ENCODE measurements at regions not wholly inside any gene's neighbourhood (a gene's known extent, or its start where the extent isn't known, plus 50 kb on each side); places are given as distances from the start of the nearest gene placed in this dataset.
"Not testable (repeated sequence)": the region's sequence is repeated elsewhere in the genome, so short reads cannot be mapped to it uniquely, and the experiment has no call there.

DNA sequence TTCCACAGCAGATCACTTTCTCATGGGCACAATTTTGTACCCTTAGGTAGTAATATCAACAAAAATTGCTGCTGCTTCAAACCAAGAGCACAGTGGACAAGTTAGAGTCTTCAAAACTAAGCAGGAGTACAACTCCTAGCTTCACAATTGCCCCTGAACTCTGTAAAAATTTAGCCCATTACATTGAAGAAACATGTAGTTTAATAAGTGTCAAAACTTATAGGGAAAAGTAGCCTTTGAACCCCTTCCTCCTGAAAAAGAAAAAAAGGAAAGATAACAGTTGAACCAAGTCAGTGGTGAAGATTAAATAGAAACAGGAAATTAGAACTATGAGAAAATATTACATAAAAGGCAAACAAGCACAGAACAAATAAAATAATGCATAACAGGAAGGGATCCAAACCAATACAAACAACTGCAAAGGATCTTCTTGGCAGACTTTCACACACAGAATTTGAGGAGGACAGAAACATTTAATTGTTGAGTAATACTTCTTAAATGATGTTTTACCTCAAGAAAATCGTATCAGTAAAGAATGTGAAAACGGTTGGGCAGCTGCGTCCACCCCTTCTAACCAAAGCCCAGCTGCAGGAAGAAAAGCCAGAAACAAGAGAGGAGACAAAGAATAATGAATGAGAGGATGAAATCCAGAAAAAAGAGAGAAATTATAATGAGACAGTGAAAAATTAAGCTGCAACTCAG, 636.0 kb downstream of the NR2F1-AS1 start:
- DNase-seq, result no peak

DNA sequence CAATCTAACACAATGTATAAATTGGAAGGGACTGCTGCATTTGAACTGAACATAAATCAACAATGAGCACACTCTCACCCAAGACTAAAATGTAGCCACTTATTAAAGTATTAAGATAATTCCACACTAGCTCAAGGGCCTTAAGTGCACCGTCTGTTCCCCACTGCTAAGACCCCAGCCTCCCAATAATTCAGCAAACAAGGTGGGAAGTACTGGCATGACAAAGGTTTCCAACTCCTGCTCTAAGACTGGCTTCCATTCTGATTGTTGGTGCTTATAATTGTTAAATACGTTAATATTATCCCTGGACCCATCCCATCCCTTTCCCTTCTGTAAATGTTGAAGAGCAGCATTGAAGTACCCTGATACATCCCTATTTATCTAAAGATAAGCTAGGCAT, 636.7 kb downstream of the NR2F1-AS1 start:
- no peak for DNase-seq

DNA sequence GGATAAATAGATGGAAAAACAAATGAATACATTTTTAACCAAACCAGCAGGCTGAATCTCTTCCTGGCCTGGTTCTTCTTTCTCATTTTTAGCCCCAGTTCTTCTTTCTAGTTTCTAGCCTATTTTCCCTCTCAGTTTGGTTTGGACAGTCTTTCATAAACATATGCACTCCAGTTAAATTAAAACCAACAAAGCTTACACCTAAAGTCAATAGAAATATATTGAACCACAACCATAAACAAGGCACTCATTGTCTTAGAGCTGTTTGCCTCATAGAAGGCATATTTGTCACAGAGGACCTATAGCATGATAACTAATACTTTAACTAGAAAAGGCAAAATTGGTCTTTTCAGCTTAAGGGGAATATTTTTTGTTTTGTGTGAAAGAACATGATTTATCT, 638.3 kb downstream of the NR2F1-AS1 start:
- DNase-seq, result no peak

DNA sequence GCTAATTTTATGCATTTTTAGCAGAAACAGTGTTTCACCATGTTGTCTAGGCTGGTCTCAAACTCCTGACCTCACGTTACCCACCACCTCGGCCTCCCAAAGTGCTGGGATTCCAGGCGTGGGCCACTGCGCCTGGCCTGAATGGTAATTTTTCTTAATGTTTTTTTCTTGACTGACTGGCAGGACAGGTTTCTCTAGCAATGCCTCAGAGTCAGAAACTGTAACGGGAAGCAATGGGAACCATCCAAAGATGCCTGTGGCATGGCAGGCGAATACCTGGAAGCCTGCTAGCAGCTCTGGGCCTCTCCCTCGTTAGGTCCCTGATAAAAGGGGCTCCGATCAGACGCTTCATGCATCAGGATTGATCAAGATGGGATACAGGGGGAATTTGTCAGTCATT, 639.2 kb downstream of the NR2F1-AS1 start:
- DNase-seq, result no peak

DNA sequence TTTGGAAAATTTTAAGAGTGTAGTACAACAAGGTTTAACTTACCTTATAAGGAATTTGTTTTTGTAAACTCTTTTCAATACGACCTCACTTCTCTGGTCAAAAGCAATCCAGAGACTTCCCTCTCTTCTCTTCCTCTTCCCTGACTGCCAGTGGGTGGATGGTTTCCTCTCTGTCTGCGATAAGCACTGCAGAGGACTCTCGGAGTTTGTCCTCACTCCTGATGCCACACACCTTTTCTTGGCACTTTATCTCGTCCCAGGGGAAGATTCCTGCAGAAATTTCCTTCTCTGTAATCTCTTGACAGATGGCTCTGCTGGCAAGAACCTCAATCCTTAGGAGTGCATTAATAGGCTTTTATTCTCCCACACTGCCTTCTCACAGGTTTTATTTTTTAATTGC, 641.6 kb downstream of the NR2F1-AS1 start:
- peak in 1 of 56 donors; percentile 0 for DNase-seq

DNA sequence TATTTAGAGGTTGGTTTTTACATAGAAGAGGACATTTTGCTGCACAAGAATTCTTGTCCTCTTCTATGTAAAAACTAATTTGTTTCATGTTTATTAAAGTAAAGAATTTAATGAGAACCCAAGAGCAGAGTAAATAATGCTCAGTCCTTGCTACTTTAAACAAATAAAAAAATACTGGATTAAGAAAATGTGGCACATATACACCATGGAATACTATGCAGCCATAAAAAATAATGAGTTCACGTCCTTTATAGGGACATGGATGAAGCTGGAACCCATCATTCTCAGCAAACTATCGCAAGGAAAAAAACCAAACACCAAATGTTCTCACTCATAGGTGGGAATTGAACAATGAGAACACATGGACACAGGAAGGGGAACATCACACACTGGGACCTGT, 643.6 kb downstream of the NR2F1-AS1 start:
- DNase-seq, result not testable (repeated sequence)

DNA sequence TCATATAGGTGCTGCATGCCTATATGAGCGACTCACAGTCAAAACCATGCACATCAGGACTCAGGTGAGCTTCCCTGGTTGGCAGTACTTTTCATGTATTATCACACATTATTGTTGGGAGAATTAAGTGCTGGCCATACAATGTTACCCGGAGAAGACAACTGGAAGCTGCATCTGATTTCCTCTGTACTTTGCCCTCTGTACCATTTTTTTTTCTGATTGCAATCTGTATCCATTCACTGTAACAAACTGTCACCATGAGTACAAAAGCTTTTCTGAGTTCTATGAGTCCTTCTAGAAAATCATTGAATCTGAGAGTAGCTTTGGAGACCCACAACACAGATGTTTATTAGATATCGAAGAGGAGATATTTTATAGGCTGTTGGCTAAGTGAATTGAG, 651.0 kb downstream of the NR2F1-AS1 start:
- DNase-seq, result no peak

DNA sequence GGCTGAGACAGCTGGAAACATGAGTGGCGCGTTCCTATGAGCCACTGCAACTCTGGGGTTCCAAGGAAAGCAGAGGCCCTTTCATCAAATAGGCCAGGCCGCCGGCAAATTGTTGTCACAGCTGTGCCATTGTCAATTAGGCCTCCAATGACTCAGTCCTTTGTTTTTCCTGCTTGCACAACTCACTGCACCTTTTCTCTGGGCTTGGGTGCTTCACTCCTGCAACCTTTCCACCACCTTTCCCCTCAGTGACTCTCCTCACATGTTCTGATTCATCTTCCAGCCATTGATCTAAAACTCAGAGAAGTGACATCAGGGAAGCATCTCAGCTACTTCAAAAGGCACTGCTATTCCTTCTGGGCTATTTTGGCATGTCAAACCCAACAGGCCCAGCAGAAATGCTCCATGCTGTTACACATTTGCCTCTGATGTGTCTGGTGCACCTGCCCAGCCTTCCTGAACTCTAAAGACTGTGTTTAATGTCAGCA, 653.7 kb downstream of the NR2F1-AS1 start:
- DNase-seq, result peak in 7 of 56 donors; percentile 5 to 33 (median 16)

DNA sequence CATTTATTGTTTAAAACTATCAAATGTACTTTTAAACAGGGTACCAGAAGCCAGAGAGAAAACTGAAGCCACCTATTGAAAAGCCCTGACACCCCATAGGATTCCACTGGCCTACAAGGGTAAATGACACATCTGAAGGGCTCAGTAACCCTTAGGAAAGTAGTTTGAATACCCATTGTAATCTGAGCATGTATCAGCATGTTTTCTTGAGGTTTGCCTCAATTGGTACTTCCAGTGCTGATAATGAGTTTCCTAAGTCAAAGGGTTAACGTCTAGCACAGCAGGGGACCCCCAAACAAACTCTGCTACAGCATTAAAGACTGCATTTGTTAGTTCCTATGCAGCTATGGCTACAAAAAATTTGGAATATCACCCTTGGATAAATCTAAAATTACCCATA, 657.1 kb downstream of the NR2F1-AS1 start:
- no peak for DNase-seq

DNA sequence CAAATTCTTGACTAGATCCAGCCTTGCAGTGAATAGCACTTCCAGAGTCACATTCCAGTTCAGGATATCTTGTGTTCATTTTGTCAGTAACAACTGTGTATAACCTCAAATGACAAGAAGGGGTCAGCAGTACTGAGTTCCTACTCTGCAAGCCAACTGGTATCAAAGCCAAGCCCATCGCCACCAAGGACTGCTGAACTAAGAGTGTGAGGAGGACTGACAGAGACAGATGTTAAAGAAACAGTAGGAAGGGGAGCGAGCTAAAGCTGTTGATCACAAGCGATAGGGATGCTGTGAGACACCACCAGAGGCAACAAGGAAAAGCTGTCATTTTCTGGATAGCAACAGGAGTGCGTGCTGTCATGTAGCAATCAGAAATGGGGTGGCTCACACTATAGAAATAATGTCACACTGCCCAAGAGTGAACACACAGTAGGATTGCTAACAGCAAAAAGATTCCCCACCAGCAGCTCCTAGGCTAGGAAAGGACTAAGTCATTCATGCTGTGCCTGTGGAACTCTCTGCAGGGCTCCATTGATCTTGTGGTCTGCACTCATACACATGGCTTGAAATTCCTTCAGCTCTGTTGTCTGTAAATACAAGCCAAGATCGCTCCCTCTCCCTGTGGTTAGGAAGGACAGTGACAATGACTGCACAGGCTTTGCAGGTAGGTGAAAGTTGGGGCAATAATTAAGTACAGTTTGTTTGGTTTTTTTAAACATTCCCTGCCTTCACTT, 658.6 kb downstream of the NR2F1-AS1 start:
- no peak for DNase-seq

DNA sequence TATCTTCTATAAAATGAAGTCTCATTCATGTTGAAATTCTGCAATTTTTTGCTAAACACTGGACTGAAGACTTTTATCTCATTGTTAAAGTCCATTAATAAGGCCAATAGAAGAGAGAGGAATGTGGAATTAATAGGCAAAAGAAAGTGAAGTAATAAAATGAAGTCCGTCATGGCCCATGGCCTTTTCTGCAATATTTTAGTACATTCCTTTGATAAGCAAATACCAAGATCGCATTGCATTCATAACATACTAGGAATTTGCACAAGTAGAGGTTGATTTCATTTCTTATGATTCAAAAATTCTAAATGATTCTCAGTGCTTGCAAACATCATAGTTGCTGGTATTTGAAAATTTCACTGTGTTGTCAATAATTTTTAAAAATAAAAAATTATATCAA, 664.0 kb downstream of the NR2F1-AS1 start:
- DNase-seq, result no peak

DNA sequence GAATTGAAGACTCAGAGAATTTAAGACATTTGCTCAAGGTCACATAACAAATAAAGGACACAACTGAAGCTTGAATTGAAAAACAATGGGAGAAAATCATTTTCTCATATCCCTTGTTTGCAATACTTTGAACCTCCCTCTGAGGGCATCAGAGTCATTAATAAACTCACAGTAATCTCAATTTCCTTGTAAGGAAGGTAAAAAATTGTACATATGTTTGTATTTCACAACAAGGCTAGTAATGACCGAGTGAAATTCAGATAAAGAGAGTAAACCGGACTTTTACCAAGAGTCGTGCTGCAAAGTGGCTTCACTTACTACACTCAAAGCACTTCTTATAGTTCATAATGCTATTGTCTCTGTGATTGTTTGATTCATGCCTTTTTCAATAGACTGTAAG, 665.0 kb downstream of the NR2F1-AS1 start:
- no peak for DNase-seq

DNA sequence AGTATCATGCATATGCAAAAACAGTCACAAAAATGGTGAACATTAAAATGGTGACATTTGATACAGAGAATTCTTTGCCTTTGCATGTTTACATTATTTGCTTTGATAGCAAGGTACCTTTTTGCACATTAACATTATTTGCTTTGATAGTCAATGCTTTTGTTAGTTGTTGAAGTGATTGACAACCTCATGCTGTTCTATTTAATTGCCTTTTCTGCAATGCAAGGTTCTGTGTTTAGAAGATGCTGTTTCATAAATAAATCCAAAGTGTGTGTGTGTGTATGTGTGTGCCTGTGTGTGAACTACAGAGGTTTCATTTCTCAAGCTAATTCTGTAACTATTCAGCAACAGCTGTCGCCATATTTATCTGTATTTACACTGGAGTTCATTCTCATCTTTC, 668.7 kb downstream of the NR2F1-AS1 start:
- no peak for DNase-seq

DNA sequence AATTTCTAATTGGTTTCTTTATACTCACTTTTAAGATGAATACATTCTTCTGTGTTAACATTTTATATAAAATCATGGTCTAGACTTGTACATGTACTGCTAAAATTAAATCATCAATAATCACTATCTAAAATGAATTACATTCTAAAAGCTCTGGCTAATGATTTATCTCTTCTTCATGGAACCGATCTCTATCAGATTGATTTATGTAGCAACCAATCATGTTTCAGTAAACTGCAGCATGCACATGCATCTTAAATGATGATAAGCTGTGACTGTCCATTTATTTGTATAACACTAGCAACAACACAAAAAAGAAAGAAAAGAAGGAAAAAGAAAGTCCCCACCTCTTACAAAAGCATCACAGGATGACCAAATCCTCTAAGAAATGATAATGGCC, 669.2 kb downstream of the NR2F1-AS1 start:
- no peak for DNase-seq

DNA sequence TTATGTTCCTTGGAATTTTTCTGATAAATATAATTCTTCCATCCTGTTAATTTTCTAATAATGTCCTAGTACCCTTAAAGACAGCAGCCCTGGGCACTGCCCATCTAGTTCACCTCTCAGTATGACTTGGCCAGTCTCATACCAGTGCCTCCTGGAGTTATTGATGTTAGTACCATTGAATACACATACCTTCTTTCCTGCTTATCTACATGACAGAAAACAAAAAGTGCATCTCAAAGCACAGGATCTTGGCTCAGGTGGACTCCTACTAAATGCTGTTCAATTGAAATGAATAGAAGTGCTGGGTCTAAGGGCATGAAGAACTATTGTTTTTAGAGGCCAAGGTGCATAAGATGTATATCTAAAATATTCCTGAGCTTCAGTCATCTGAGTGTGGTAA, 669.7 kb downstream of the NR2F1-AS1 start:
- no peak for DNase-seq

DNA sequence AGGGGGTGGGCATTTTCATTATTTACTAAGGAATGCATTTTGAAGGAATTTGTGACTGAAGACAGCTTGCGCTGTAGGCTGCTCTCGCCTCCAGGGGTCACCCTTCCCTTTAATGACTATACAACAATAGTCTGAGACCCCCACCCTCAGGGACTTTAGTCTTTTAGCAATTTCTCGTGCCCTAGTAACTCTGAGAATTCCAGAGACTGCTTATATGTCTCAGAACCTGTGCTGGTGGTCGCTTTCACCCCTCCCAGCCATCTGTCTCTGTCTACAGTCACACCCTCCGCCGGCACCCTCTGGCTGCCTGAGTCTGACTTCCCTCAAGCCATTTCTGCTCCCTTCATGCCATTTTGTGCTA, 671.4 kb downstream of the NR2F1-AS1 start:
- DNase-seq, result peak in 5 of 56 donors; percentile 0 to 26 (median 10)

DNA sequence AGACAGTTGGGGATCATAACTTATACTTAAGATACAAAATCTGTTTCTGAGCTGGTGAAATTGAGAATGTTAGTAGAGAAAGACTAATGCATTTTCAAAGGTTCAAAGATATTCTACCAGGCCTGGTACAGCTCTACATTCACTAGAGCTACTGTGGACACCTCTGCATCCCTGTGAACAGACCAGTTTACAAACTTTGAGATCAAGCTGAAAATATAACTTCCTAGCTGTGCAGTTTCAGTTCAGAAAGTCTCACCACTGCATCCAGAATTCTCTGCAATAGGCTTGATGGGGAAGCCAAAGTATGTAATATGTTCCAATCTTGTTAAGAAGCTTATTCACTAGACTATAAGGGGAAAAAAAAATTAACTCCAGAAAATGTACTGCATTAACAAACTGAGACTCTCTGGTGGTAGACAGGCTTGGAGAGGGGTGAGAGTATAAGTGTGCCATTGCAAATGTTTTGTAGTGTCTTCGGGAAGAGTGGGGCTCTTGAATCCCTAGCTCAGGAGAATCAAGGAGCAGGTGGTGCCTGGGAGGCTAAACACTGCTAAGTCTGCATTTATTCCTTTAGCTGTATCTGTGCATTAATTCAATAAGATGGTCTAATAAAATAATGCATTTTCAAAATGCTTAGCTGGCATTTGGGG, 671.9 kb downstream of the NR2F1-AS1 start:
- DNase-seq, result no peak

DNA sequence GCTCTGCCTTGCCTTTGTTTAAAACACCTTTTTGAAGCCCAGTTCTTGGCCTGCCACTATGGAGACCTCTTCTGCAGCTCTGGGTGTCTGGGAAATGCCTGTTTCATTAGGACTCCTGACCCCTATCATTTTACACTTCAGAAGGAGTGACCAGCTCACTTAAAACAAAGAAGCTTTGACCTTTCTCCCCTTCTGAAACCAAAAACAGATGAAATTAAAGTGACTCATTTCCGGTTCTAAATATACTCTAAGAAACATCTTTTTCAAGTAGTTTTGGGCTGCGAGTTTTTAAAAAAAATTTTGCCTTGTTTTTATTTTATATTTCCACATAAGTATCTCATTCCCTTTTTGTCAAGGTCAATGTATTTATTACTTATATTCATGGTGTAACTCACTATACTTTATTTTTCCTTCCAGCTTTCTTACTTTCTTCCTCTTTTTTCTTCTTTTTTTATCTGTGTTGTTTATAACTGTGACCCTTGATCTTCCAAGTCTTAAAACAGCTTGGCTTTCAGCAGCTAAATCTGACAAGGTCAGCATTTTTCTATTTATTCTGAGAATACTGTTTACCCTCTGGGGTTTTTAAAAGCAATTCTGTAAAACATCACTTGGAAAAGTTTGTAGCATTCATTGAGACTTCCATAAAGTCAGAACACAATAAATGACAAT, 672.9 kb downstream of the NR2F1-AS1 start:
- no peak for DNase-seq

DNA sequence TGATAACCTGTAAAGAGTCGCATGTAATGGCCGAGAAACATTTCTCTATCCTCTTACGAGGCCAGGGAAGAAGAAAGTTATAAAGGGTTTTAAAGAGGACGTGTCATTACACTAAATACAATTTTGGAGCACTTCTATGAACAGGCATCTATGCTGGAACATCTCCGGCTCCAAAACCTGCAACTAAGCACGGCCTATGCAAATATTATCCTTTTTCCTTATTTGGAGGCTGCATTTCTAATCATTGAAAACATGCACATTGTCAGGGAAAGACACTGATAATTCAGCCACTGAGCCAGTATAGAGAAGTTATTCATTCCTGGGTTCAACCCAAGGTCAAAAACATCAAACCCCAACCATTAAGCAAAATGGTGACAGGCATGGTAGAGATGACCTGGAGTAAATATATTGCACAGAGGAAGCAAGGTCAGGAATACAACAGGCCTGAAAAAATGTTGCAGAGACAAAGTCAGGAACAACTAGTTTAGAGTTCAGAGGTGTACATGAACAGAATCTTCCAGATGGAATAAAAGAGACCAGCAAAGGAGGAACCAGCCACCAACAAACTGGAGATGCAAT, 674.1 kb downstream of the NR2F1-AS1 start:
- no peak for DNase-seq

DNA sequence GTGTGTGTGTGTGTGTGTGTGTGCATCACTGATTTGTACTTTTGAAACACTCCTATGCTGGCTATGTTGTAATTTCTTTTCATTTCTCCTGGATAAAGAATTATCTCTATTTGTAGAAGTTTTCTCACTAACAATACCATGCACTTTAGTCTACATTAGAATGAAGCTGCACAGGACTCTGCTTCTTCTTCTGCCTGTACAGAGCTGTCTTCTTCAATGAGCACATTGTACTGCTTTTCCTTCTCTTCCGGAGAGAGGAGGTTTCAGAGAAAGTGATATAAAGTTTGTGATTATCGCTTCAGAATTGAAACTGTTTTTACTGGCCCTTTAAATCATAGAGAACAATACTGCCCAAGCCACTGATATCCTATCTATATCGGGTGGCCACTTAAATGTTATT, 677.0 kb downstream of the NR2F1-AS1 start:
- no peak for DNase-seq

DNA sequence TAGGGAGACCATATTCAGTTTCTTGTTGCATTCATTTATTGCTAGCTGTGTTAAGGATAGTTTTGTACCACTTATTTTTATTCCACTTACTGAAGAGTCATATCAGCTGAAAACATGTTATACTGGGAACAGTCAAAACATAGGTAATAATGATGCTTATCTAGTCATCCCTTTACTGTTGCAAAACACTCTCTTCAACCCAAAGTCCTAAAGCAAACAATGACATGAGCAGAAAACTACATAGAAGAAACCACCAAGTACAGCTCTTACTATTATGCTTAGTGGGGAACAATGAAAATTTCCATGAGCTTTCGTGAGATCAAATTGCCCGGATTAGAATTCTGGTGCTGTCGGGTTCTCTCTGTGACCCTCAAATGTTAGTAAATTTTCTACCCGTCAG, 681.4 kb downstream of the NR2F1-AS1 start:
- DNase-seq, result no peak

DNA sequence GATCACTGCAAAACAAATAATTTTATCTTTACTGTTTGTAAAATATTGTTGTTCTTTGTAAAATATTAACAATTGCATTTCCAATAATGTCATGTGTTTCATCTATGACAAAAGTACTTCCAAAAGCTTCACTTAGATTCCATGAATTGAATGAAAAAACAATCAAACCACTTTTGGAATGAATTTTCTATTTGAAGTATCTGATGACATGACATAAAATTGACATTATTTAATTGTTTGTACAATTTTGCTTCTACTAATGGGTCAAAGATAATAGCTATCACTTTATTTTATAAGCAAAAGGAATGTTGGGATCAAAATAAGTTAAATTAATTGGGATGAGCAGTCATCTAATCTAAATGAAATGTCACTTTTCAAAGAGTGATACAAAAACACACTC, 684.3 kb downstream of the NR2F1-AS1 start:
- no peak for DNase-seq

All from nucleus accumbens (tissue), 56 donors.